H7 (cell line): ENCODE measurements at regions not wholly inside any gene's neighbourhood (a gene's known extent, or its start where the extent isn't known, plus 50 kb on each side); places are given as distances from the start of the nearest gene placed in this dataset.
A peak's percentile ranks its signal among the peaks of the same experiment; 100 is the strongest.

Experiments
- DNase-seq: peaks from one replicate; pipeline ENCODE4 v3.0.0; 2012
- H3K27me3 ChIP-seq: 2 replicates; pipeline ENCODE4 v1.6.0; 2011; ENCODE audit warnings: mild to moderate bottlenecking, low read length; ENCODE audit not compliant: control insufficient read depth, insufficient read depth
- H3K36me3 ChIP-seq: replicated peaks from 2 replicates; pipeline ENCODE4 v1.5.1; 2011; ENCODE audit warnings: low read length; ENCODE audit not compliant: control insufficient read depth, insufficient read depth
- H3K4me3 ChIP-seq: 2 replicates; pipeline ENCODE4 v1.5.1; 2011; ENCODE audit warnings: low read depth, mild to moderate bottlenecking, control low read depth, low read length, moderate library complexity; ENCODE audit not compliant: insufficient read depth

DNA sequence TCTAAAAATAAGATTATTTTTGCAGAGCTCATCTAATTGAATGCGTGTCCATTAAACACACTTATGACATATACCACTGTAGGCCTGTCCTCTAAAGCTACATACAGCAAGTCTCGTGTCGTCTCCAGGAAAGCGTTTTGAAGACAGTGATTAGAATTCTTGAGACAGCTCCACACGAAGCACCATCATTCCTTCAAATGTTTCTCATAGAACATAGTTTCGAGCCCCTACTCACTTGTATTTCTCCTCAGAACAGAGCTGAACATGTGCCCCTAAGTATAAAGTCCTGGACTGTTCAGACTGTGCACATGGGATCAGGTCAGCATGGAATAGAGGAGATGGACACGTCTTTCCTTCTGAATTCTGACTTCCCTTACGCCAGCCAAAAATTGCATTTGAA lies 64.5 kb upstream of the HMGA2 start:
- H3K27me3 ChIP-seq, result no peaks in the 10 kb centered on the region
- no peaks in the 10 kb centered on the region for H3K36me3 ChIP-seq
- no peak overlapping the region for H3K4me3 ChIP-seq
- no peak for DNase-seq

- Histone ChIP-seq H3K4me3 (no peak overlapping the region), H3K27me3 (no peaks in the 10 kb centered on the region), H3K36me3 (no peaks in the 10 kb centered on the region)
- DNase-seq, result peak; percentile 35
Observed at GRCh38 chr12:65761301-65761700, 63.0 kb upstream of the HMGA2 start.

DNA sequence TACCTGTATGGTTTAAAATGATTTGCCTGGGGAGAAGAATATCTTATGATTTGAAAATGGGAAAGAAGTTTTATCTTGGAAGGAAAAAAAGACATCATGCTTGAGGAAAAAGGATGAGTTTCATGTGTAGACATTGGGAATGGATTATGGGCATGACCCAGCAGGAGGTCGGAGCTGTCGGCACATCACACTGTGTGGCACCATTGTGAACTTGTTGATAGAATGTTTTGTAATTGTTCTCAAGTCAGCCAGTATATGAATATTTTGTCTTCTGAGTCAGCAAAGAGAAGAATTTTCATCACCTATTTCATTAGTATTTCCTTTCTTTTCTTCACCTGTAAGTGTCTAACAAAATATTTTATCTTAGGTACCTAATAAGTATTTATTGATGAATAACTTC lies 60.0 kb upstream of the HMGA2 start:
- H3K27me3 ChIP-seq, result no peaks in the 10 kb centered on the region
- no peak overlapping the region for H3K4me3 ChIP-seq
- H3K36me3 ChIP-seq, result no peaks in the 10 kb centered on the region
- DNase-seq, result no peak

GRCh38 chr12:65765436-65765813 lies 58.9 kb upstream of the HMGA2 start:
- Histone ChIP-seq H3K4me3 (no peak overlapping the region), H3K27me3 (no peaks in the 10 kb centered on the region), H3K36me3 (no peaks in the 10 kb centered on the region)
- DNase-seq, result no peak

- H3K27me3 ChIP-seq, result no peaks in the 10 kb centered on the region
- no peak for DNase-seq
- no peak overlapping the region for H3K4me3 ChIP-seq
- no peaks in the 10 kb centered on the region for H3K36me3 ChIP-seq
Observed at GRCh38 chr12:65769880-65770279, 54.4 kb upstream of the HMGA2 start.
